ENCODE measurements at regions not wholly inside any gene's neighbourhood (a gene's known extent, or its start where the extent isn't known, plus 50 kb on each side); places are given as distances from the start of the nearest gene placed in this dataset.

- H3K27ac Mint-ChIP-seq, result no peak overlapping the region
- TF ChIP-seq, protein P1, sequence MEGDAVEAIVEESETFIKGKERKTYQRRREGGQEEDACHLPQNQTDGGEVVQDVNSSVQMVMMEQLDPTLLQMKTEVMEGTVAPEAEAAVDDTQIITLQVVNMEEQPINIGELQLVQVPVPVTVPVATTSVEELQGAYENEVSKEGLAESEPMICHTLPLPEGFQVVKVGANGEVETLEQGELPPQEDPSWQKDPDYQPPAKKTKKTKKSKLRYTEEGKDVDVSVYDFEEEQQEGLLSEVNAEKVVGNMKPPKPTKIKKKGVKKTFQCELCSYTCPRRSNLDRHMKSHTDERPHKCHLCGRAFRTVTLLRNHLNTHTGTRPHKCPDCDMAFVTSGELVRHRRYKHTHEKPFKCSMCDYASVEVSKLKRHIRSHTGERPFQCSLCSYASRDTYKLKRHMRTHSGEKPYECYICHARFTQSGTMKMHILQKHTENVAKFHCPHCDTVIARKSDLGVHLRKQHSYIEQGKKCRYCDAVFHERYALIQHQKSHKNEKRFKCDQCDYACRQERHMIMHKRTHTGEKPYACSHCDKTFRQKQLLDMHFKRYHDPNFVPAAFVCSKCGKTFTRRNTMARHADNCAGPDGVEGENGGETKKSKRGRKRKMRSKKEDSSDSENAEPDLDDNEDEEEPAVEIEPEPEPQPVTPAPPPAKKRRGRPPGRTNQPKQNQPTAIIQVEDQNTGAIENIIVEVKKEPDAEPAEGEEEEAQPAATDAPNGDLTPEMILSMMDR (IDR thresholded peaks at IDR 0.05), result no peak
- no peaks in the 10 kb centered on the region for H3K9me3 Mint-ChIP-seq
- H3K4me3 Mint-ChIP-seq, result no peak overlapping the region
- no peaks in the 10 kb centered on the region for H3K4me1 Mint-ChIP-seq
- H3K36me3 Mint-ChIP-seq (ENCODE audit: low read depth), result no peaks in the 10 kb centered on the region
- intact Hi-C loops (cut with micrococcal nuclease), result no loop called here
- DNase-seq (no peak), ATAC-seq (ENCODE audit: low read depth) (no peak)
- CTCF ChIA-PET, result no interaction called here
- H3K27me3 Mint-ChIP-seq, result peaks cover 45% of the 10 kb centered on the region
- POLR2A ChIA-PET, result no interaction called here
Measured at GRCh38 chr7:26551740-26552139, 260.1 kb downstream of the SNX10 start.

GRCh38 chr7:26553128-26553527 is 261.5 kb downstream of the SNX10 start:
- Mint-ChIP-seq H3K27ac (no peak overlapping the region), H3K36me3 (ENCODE audit: low read depth) (no peaks in the 10 kb centered on the region), H3K4me3 (no peak overlapping the region), H3K4me1 (no peaks in the 10 kb centered on the region), H3K9me3 (no peaks in the 10 kb centered on the region), H3K27me3 (peaks cover 39% of the 10 kb centered on the region)
- ChIA-PET POLR2A (no interaction called here), CTCF (no interaction called here)
- TF ChIP-seq, protein P1 (IDR thresholded peaks at IDR 0.05), result no peak
- ATAC-seq (ENCODE audit: low read depth), result no peak
- intact Hi-C loops (cut with micrococcal nuclease), result no loop called here
- DNase-seq, result no peak

- Mint-ChIP-seq H3K4me1 (no peaks in the 10 kb centered on the region), H3K36me3 (ENCODE audit: low read depth) (no peaks in the 10 kb centered on the region), H3K9me3 (no peaks in the 10 kb centered on the region), H3K27ac (no peak overlapping the region), H3K4me3 (no peak overlapping the region), H3K27me3 (peaks cover 34% of the 10 kb centered on the region)
- TF ChIP-seq, protein P1 (IDR thresholded peaks at IDR 0.05), result no peak
- intact Hi-C loops (cut with micrococcal nuclease), result no loop called here
- no peak for DNase-seq
- POLR2A ChIA-PET, result no interaction called here
- CTCF ChIA-PET, result no interaction called here
- ATAC-seq (ENCODE audit: low read depth), result no peak
Measured at GRCh38 chr7:26553582-26553981, 261.9 kb downstream of the SNX10 start.

GRCh38 chr7:26554952-26555351 is 263.3 kb downstream of the SNX10 start:
- Mint-ChIP-seq H3K9me3 (no peaks in the 10 kb centered on the region), H3K4me3 (no peak overlapping the region), H3K27me3 (peaks cover 32% of the 10 kb centered on the region), H3K27ac (no peak overlapping the region), H3K36me3 (ENCODE audit: low read depth) (no peaks in the 10 kb centered on the region), H3K4me1 (no peaks in the 10 kb centered on the region)
- no peak for ATAC-seq (ENCODE audit: low read depth)
- ChIA-PET CTCF (no interaction called here), POLR2A (no interaction called here)
- TF ChIP-seq, protein P1 (IDR thresholded peaks at IDR 0.05), result no peak
- intact Hi-C loops (cut with micrococcal nuclease), result no loop called here
- no peak for DNase-seq

DNA sequence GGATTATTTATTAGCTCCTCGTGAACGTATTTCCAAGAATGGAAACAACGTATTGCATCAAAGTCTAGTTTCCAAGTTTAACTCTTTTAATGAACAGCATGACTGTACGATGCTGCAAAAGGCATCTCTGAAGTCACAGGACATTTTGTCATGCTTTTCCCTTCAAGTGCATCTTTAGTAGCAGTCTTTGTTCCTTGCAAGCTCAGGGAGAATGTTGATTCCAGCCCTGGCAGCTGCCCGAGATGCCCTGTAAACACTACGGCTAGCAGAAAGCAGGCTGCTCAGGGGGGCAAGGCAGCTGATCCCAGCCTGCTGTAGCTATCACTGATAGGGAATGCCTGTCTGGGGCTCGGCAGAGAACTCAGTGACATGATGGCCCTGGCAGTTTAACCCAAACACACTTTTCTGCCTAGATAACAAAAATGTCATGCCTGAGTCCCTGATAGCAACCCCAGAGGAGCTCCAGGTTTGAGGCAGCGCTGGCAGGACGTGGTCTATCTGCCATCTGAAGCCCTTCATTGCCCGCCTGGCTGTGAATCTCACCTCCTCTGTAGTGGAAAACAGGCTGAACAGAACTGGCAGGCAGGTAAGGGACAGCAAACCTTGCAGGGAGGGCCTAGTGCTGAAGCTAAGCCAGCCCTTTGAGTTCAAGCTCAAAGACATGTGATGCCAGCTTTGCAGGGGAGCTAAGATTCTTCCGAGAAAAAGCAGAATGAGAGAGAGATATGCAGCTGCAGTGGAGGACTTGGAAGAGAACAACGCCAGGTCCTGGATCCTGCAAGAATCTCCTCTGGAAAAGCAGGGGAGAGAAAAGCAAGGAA is 264.6 kb downstream of the SNX10 start:
- TF ChIP-seq, protein P1 (IDR thresholded peaks at IDR 0.05), result no peak
- H3K4me3 Mint-ChIP-seq, result no peak overlapping the region
- H3K36me3 Mint-ChIP-seq (ENCODE audit: low read depth), result no peaks in the 10 kb centered on the region
- intact Hi-C loops (cut with micrococcal nuclease), result no loop called here
- H3K4me1 Mint-ChIP-seq, result no peaks in the 10 kb centered on the region
- POLR2A ChIA-PET, result no interaction called here
- CTCF ChIA-PET, result interaction anchor here (0.9 kb wide), 1 partner anchor 12 kb away, joined by 3 read pairs; no protein-coding TSS in a partner anchor
- ATAC-seq (ENCODE audit: low read depth) (no peak), DNase-seq (no peak)
- no peak overlapping the region for H3K27ac Mint-ChIP-seq
- no peaks in the 10 kb centered on the region for H3K9me3 Mint-ChIP-seq
- H3K27me3 Mint-ChIP-seq, result peaks cover 32% of the 10 kb centered on the region

All from activated B cell treated with CpG ODN at 0.5 μM for 24 hours (primary cell).